ENCODE measurements at regions not wholly inside any gene's neighbourhood (a gene's known extent, or its start where the extent isn't known, plus 50 kb on each side); places are given as distances from the start of the nearest gene placed in this dataset.

- no peak for DNase-seq (ENCODE audit: low spot score)
- no peak for TF ChIP-seq CTCF (IDR thresholded peaks at IDR 0.05; ENCODE audit: extremely low read depth, insufficient read depth, missing control alignments)
- in situ Hi-C loops (cut with MboI; ENCODE audit: low pct_unique_long_range_greater_than_20kb, low sequenced_read_pairs, unreplicated experiment) = no loop called here
These were observed 174.0 kb upstream of the LSM14A start for GRCh38 chr19:33998302-33998701.

GRCh38 chr19:33998739-33999345, 173.5 kb upstream of the LSM14A start:
- no peak for TF ChIP-seq CTCF (IDR thresholded peaks at IDR 0.05; ENCODE audit: extremely low read depth, insufficient read depth, missing control alignments)
- no peak for DNase-seq (ENCODE audit: low spot score)
- in situ Hi-C loops (cut with MboI; ENCODE audit: low pct_unique_long_range_greater_than_20kb, low sequenced_read_pairs, unreplicated experiment) = no loop called here

GRCh38 chr19:34017024-34017423, 155.3 kb upstream of the LSM14A start:
- DNase-seq (ENCODE audit: low spot score) = no peak
- in situ Hi-C loops (cut with MboI; ENCODE audit: low pct_unique_long_range_greater_than_20kb, low sequenced_read_pairs, unreplicated experiment) = no loop called here
- no peak for TF ChIP-seq CTCF (IDR thresholded peaks at IDR 0.05; ENCODE audit: extremely low read depth, insufficient read depth, missing control alignments)

- in situ Hi-C loops (cut with MboI; ENCODE audit: low pct_unique_long_range_greater_than_20kb, low sequenced_read_pairs, unreplicated experiment) = no loop called here
- no peak for DNase-seq (ENCODE audit: low spot score)
- TF ChIP-seq CTCF (IDR thresholded peaks at IDR 0.05; ENCODE audit: extremely low read depth, insufficient read depth, missing control alignments) = no peak
These were observed 154.7 kb upstream of the LSM14A start for GRCh38 chr19:34017601-34018000.

DNA sequence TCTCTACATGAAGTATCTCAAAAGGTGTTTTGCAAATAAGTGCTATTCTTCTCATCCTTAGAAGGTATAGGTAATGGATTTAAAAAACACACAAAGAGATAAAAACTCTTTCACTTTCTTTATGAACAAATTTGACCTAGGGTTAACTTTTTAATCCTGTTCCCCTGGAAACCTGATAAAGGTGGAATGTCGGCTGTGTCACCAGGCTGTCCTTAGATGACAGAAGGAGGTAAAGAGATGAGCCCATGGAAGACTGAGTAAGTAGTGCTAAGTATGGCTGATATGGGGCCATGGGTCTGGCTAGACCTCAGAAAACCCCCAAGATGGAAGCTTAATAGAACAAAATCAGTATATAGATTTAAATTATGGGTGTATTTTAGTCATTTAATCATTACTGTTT, 153.8 kb upstream of the LSM14A start:
- in situ Hi-C loops (cut with MboI; ENCODE audit: low pct_unique_long_range_greater_than_20kb, low sequenced_read_pairs, unreplicated experiment) = no loop called here
- no peak for DNase-seq (ENCODE audit: low spot score)
- TF ChIP-seq CTCF (IDR thresholded peaks at IDR 0.05; ENCODE audit: extremely low read depth, insufficient read depth, missing control alignments) = no peak

DNA sequence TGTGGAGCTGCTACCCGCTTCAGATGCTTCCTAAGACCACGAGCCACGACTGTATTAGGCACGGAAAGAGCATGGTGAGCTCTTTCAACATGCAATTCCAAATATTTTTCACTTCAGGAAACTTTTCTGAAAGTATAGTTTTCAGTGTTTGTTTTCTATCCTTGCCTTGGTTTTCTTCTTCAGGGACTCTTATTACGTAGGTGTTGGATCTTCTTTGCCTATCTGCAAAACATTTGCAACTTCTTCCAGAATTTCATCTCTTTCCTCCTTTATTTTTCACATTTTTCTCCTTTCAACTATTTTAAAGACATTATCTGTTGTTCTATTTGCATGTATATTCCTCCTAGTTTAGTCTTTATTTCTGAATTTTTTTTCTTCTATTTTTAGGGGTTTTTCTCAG, 148.9 kb upstream of the LSM14A start:
- in situ Hi-C loops (cut with MboI; ENCODE audit: low pct_unique_long_range_greater_than_20kb, low sequenced_read_pairs, unreplicated experiment) = no loop called here
- no peak for TF ChIP-seq CTCF (IDR thresholded peaks at IDR 0.05; ENCODE audit: extremely low read depth, insufficient read depth, missing control alignments)
- no peak for DNase-seq (ENCODE audit: low spot score)

DNA sequence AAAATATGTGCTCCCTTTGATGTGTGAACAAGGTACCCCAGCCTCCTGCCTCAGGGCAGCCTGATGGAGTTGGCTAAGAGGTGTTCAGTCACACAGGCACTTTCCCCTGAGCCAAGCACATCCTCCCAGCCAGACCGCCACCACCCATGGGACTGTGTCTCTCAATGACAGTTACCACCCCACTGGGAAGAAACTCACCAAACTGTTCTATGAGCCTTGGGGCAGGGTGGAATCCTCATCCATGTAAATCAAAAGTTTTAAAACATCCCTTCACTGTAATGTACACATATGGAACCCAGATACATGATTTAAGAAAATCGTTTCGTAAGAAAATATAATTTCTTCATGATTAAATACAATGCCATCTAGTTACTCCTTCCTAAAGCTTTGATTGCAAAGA, 138.4 kb upstream of the LSM14A start:
- in situ Hi-C loops (cut with MboI; ENCODE audit: low pct_unique_long_range_greater_than_20kb, low sequenced_read_pairs, unreplicated experiment) = no loop called here
- no peak for TF ChIP-seq CTCF (IDR thresholded peaks at IDR 0.05; ENCODE audit: extremely low read depth, insufficient read depth, missing control alignments)

More for the DNA sequence above, 138.4 kb upstream of the LSM14A start:
- DNase-seq (ENCODE audit: low spot score) = no peak
